HCT116 (cell line): ENCODE measurements at regions not wholly inside any gene's neighbourhood (a gene's known extent, or its start where the extent isn't known, plus 50 kb on each side); places are given as distances from the start of the nearest gene placed in this dataset.

Experiments
- CEBPB ChIP-seq: IDR thresholded peaks from 2 replicates; pipeline ENCODE4 v1.6.1; 2012; ENCODE audit warnings: low read depth
- CTCF ChIP-seq, 3 experiments: fragments of 200-600 bp in 1 of 3; sonication (generic) in 1 of 3; IDR thresholded peaks in 2 of 3; conservative IDR thresholded peaks in 1 of 3; 2 replicates each; pipeline ENCODE4 v1.5.1; 2012 to 2017; ENCODE audit warnings: low read depth in 2 of 3, low read length in 2 of 3, antibody characterized with exemption in 1 of 3, borderline replicate concordance in 1 of 3, control low read depth in 1 of 3, mild to moderate bottlenecking in 1 of 3, mixed read lengths in 1 of 3, mixed run types in 1 of 3, moderate library complexity in 1 of 3; ENCODE audit not compliant: insufficient read depth in 1 of 3
- EGR1 ChIP-seq: IDR thresholded peaks from 2 replicates; pipeline ENCODE4 v1.6.1; 2012; ENCODE audit warnings: low read depth
- ELF1 ChIP-seq: IDR thresholded peaks from 2 replicates; pipeline ENCODE4 v1.6.1; 2012; ENCODE audit warnings: low read depth, borderline replicate concordance
- FOSL1 ChIP-seq: IDR thresholded peaks from 2 replicates; pipeline ENCODE4 v1.6.1; 2012; ENCODE audit warnings: low read depth
- JUND ChIP-seq: IDR thresholded peaks from 2 replicates; pipeline ENCODE4 v1.6.1; 2012
- POLR2AphosphoS5 ChIP-seq: IDR thresholded peaks from 2 replicates; pipeline ENCODE4 v1.6.1; 2011; ENCODE audit warnings: mild to moderate bottlenecking, low read depth, low read length, moderate library complexity
- YY1 ChIP-seq: IDR thresholded peaks from 2 replicates; pipeline ENCODE4 v1.6.1; 2011; ENCODE audit warnings: low read length, low read depth, moderate library complexity, mild to moderate bottlenecking; ENCODE audit not compliant: insufficient replicate concordance; ENCODE audit errors: extremely low read depth
- ZBTB33 ChIP-seq: IDR thresholded peaks from 2 replicates; pipeline ENCODE4 v1.6.1; 2011; ENCODE audit warnings: mild to moderate bottlenecking, low read length, moderate library complexity; ENCODE audit not compliant: insufficient replicate concordance; ENCODE audit errors: extremely low read depth

- TF ChIP-seq CTCF (IDR thresholded peaks at IDR 0.05 in 2 of 3, conservative IDR thresholded peaks at IDR 0.05 in 1 of 3; ENCODE audit: borderline replicate concordance in 1 of 3, insufficient read depth in 1 of 3, low read depth in 2 of 3, low read length in 2 of 3), result no peak
- no peak for TF ChIP-seq POLR2AphosphoS5
- no peak for TF ChIP-seq JUND
- TF ChIP-seq CEBPB, result no peak
- TF ChIP-seq FOSL1, result no peak
- TF ChIP-seq EGR1, result no peak
- no peak for TF ChIP-seq YY1
- TF ChIP-seq ELF1, result no peak
- TF ChIP-seq ZBTB33, result no peak
Observed at GRCh38 chr6:132900849-132901248, 86.5 kb downstream of the RPS12 start.
